HG03066 (cell line): ENCODE measurements at regions not wholly inside any gene's neighbourhood (a gene's known extent, or its start where the extent isn't known, plus 50 kb on each side); places are given as distances from the start of the nearest gene placed in this dataset.
"Not testable (repeated sequence)": the region's sequence is repeated elsewhere in the genome, so short reads cannot be mapped to it uniquely, and the experiment has no call there.

Experiments used
- ATAC-seq: cut with Tn5 transposase; IDR thresholded peaks from one replicate; pipeline ENCODE4 v1.9.1; 2021; ENCODE audit warnings: low read depth; ENCODE audit not compliant: unreplicated experiment

DNA sequence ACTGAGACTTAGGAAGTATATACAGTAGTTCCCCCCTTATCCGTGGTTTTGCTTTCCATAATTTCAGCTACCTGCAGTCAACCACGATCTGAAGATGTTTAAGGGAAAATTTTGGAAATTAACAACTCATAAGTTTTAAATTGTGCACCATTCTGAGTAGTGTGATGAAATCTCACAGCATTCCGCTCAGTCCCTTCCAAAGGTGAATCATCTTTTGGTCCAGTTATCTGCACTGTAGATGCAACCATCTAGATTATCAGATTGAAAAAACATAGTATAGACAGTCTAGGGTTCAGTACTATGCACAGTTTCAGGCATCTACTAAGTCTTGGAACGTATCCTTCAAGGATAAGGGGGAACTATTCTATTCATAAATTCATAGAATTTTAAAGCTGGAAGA lies 109.0 kb downstream of the ANXA3 start:
- no peak for ATAC-seq

DNA sequence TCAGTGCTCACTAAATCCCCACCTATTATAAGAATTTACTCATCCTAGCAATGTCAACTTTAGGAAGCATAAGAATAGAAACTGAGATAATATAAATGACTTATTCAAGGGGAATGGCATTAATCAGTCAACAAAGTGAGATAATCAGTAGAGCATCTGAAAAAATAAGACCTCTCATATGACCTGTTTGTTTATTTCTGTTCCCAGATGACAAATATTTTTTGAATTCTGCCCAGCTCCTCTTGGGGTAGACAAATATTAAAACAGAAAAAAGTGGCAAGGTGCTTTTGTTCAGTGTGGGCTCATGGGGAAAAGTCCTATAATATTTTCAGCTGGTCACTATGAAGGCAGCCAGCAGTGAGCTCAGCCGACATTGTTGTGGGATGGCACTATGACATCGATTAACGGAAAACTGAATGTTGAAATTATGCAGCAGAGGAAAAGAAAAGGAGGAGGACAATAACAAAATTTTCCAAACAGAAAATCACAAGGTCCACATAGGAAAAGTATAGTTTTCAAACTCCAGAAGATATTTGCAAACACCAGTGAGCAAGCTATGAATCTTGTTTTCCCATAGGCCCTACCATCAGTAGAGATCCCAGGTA lies 109.6 kb downstream of the ANXA3 start:
- ATAC-seq = no peak

DNA sequence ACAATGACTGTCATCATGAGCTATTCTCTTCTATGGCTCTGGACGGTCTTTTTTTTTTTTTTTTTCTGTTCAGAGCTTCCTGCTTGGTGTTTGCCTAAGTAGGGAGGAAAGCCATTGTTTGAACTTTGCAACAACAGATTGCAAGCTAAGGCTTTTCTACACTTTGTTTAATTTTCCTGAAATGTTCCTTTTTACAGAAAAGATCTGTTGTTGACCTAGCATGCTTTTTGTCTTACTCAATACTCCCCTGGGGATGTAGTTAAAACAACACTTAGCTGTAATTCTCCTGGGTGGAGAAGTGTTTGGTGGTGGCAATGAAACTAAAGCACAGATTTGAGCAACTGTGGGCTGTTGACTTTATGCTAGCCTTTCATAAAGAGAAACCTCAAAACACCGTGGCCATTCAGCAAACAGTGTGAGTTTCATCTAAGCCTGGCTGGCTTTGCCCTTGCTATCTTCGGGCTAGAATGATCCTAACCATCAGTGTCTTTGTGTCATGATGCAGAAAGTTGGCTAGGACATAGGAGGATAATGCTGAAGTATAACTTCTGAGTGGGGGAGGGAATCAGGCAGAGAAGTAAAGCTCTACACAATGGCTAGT lies 110.5 kb downstream of the ANXA3 start:
- peak; percentile 80 for ATAC-seq

DNA sequence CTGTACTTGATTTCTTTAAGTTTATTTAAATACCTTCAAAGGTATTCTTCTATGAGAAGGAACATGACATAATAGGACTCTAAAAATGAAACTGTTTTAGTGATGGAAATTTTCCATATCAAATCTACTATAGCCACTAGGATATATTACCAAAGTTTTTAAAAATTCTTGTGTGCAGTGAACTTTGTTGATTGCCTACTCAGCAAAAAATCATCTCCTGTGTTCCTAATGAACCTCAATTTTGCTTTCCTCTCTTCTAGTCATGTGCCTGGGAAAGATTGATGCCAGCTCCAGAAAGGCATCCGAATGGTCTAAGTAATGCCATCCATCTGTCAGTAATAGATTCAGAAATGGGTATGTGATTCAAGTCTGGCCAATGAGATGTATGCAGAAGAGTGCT lies 111.1 kb downstream of the ANXA3 start:
- ATAC-seq = no peak

DNA sequence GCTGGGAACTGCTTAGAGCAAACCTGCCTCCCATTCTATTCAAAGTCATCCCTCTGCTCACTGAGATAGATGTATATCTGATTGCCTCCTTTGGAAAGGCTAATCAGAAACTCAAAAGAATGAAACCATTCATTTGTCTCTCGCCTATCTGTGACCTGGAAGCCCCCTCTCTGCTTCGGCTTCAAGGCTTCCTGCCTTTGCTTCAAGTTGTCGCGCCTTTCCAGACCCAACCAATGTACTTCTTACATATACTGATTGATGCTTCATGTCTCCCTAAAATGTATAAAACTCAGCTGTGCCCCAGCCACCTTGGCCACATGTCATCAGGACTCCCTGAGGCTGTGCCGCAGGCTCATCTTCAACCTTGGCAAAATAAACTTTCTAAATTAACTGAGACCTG lies 111.9 kb upstream of the BMP2K start:
- not testable (repeated sequence) for ATAC-seq

DNA sequence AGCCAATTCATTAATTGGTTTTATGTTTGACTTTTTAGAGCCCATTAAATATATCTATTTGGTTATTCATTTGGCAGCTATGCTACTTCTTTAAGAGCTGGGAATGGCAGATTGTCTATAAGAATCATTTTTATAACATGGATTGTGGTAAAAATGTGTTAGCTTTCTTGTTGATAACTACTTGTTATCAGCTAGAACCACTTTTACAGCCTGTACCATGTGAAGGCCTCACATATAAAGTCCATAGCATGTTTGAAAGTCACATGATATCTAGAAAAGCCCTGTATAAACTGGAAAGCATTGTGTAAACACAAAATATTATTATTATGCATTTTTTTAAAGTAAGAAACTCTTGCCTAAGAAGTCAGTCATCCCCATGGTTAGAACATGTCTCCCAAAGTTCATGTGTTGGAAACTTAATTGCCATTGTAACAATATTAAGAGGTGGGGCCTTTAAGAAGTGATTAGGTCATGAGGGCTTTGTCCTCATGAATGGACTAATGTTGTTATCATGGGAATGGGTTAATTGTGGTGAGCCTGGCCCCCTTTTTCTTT lies 110.9 kb upstream of the BMP2K start:
- no peak for ATAC-seq

DNA sequence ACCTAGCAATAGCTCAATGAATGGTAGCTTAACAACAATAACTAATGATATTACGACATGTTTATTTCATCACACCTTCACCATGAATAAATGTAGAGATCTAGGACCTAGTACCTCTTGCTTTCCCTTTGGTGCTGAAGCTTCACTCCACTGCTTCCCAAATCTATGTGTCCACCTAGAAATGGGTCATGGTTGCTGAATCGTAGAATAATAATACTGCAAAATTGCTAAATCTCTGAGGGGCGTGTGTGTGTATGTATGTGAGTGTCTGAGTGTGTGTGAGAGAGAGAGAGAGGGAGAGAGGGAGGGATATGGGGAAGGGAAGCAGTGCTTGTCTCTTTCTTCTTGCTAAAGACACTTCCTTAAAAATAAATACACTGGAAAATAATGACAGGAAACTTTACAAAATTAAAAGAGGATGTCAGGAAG lies 109.3 kb upstream of the BMP2K start:
- no peak for ATAC-seq

DNA sequence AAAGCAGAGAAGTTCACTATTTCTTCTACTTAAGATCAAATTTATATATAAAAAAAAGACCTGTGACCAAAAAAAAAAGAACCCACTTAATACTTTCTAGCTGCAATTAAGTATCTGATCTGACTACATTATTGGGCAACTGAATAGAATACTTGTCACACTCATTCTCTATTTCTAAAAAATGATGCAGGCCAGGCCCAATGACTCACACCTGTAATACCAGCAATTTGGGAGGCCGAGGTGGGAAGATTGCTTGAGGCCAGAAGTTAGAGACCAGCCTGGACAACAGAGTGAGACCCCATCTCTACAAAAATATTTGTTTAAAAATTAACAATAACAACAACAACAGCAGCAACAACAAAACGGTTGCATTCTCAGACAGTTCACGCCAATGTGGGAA lies 108.8 kb upstream of the BMP2K start:
- no peak for ATAC-seq

DNA sequence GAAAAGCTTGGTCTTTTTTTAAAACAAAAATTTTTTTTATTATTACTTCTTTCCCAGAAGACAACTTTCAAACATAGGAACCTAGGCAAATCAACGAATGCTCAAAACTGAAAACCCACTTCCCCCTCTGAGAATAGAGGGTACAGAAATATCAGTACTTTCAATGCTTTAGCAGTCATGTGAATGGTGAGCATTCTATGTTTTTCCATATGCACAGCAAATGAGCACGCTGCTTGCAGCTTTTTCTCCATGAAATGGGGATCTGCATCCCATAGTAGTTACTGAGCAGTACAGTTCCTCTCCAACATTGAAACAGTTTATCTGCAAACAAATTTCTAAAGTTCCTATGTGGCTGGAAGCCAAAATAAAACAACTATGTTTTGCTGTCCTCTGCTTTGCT lies 108.4 kb upstream of the BMP2K start:
- peak; percentile 76 for ATAC-seq

DNA sequence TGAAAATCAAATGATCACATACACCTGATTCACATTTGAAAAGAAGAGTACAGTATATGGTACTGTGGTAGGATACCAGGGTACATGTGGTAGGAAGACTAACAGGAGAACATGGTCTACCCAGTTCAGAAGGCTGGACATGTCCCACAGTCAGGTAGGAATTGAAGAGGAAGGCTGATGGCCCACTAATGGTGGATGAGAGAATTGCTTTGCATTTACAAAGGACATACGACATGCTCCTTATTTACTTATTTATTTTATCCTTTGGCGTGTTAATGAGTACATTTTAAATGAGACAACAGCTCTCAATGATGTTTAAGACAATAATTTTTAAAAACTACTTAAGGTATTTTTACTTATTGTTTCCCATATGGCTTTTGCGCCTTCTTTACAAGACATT lies 106.7 kb upstream of the BMP2K start:
- ATAC-seq = no peak

DNA sequence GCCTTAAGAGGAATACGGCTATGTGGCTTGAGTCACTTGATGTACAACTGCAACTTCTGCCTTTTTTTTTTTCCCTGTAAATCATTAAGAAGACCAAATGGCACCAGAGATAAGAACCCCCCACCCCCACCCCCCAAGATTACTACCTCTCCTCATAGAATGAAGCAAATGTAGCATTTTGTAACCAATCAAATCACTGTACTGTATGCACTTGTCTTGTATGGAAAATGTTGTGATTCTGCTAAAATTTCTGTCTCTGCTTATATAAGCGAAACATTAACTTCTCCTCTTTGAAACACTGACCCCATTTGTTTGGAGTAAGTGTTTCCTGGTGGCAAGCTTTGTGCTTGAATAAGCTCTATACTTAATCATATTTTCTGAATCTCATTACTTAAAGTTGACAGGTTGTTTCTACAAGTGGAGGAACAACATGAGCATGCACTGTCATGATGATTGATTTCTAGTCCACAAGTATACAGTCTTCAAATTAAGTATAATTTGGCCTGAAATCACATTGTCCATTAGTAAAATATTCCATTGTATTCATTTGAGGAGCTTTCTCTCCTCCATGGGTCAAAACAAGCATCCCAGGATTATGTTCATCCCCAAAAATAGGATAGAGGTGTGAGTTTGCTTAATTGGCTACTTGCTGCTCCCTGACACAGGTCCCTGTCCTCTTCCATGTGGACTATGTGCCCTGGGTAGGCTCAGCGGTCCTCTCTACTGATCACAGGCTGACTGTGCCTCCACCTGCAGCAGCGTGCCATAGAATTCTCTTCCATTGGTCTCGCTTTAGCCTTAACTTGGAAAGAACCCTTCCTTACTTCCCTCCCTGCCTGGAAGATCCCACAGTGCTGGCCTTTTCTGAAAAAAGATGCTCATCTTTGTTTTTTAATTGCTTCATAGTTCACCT lies 104.0 kb upstream of the BMP2K start:
- no peak for ATAC-seq

DNA sequence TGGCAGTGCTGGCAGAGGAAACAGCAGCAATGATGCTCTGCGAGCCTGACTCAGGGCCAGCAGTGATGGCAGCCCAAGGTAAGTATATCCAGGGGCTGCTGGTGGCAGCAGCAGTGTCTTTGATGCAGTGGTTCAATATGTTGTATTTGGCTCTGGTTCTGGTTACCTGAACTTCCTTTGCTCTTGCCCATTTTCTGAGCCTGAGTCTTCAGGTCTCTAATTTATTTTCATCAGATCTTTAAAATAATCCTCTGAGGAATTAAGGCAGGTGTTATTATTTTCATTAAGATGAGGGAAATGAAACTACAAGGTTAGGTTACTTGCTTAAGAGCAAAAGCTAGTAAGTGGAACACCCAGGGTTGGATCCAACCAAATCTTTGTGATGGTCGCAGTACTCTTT lies 102.8 kb upstream of the BMP2K start:
- no peak for ATAC-seq

DNA sequence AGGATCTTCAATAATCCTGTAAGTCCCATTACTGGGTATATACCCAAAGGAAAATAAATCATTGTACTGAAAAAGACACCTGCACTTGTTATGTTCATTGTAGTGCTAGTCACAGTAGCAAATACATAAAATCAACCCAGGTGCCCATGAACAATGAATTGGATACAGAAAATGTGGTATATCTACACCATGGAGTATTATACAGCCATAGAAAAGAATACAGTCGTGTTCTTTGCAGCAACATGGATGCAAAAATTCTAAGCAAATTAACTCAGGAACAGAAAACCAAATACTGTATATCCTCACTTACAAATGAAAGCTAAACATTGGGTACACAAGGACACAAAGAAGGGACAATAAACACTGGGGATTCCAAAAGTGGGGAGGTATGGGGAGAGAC lies 100.8 kb upstream of the BMP2K start:
- no peak for ATAC-seq

DNA sequence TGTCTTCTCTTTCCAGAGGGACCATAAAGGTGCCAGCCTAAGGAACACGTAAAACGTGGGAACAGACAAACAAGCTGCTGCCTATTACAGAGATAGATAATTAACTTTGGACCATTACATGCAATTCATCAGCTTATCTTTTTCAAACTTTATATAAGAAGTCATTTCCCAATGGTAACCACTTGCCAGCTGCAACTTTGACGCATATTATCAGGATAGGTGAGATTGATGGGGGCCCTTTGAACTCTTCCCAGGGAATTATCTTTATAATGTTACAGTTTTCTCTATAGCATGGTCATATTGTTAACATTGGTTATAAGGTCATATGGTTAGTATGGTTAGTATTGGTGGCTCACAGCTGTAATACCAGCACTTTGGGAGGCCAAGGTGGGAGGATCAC lies 94.1 kb upstream of the BMP2K start:
- no peak for ATAC-seq

DNA sequence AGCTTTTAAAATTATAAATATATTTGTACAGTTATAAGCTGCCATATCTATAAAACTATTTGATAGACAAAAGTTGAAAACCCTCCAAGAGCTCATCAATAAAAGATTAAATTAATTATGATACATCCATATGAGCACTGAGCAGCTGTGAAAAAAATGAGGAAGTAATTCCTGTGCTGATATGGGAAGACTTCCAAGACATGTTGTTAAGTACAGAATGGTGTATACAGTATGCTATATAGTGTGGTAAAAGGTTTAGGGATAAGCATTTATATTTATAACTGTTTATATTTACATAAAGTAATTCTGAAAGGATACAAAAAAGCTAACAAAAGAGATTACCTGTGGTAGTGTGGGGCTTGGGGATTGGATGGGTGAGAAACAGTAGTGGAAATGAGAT lies 92.8 kb upstream of the BMP2K start:
- no peak for ATAC-seq

DNA sequence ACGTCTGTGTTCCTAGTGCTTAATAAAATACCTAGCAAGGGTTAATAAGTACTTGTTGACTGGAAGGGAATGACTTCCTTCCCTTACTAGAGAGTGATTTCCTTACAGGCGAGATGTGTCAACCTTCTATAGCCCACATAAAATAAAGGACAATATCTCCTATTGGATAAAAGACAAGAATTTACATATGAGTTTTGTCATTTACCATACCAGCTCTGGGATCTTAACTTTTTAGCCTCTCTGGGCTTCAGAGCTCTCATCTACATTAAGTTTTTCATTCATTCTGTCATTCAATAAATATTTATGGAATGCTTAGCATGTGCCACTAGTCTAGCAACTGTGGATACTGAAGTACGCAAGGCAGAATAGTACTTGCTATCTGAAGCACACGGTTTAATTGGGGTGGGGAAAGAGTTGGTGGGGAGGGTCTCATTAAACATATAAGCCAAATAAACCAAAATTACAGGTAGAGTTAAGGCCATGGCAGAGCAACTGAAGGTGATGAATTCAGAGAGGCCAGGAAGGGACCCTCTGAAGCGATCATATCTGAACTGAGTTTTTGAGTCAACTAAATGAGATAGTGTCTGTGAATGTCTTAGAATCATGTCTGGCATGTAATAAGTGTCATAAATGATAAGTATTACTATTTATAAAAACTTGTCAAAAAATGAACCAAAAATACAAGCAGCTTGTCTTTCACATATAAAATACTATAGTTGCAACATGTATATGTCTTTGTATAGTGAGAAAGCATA lies 91.6 kb upstream of the BMP2K start:
- no peak for ATAC-seq

DNA sequence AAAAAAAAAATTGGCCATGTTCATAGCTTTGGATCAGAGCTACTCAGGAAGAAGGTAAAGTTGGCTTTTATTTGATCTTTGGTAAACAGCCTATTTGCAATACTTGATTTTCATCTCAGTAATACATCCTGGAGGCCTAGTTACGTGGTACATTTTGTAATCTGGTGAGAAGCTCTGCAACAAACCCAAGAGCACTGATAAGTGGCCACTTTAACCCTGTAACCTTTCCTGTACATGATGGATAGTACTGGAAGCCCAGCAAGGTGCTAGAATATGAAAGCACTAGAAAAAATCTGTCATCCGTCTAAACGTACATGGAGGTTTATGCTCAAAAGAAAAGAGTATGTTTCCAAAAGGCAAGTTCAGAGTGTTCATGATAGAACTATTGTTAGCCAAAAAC lies 88.3 kb upstream of the BMP2K start:
- no peak for ATAC-seq

DNA sequence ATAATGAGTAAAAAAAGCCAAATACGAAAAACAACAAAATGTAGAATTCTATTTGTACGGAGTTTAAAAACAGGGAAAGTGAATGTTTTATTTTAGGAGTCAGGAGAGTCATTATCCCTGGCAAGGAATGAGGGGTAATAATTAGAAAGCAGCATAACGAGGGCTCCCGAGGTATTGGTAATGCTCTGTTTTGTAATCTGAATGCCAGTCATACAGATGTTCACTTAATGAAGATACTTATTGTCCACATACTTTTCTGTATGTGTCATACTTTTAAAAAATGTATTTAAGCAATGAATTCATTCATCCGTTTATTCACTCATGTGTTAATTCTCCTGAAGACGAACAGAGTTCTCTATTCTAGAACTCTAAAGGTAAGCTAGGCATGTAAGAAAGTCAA lies 87.8 kb upstream of the BMP2K start:
- no peak for ATAC-seq

DNA sequence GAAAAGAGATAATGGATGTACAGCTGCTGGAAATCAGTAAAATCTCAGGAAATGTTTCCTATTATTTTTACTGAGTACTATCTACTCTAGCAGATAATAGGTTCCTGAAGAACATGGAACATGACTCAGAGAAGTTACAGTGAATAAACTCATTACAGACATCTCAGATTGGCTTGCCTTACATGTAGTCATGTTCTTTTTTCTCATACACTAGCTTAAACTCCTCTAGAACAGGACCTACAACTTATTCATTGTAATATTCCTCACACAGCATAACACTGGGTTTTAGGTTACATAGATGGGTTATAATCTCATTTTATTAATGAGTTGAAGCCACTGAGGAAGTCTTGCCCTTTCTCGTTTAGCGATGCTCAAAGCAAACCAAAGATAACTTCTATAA lies 86.9 kb upstream of the BMP2K start:
- ATAC-seq = no peak

DNA sequence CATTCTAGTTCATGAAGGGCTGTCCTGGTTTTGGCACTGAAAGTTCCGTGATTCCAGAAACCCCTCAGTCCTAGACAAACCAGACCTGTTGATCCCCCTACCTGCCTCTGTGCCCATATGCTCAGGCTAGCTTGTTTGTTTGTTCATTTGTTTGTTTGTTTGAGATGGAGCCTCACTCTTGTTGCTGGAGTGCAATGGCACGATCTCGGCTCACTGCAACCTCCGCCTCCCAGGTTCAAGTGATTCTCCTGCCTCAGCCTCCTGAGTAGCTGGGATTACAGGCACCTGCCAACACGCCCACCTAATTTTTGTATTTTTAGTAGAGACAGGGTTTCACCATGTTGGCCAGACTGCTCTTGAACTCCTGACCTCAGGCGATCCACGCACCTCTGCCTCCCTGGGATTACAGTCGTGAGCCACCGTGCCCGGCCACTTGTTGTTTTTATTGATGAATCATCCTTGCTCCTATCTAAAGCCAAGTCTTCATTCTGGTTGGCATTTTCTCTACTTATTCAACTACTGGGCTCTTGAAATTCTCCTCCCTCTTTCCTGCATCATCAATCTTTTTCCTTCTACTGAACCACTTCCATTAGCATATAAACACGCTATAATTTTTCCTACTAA lies 86.3 kb upstream of the BMP2K start:
- ATAC-seq = no peak
